ENCODE measurements at regions not wholly inside any gene's neighbourhood (a gene's known extent, or its start where the extent isn't known, plus 50 kb on each side); places are given as distances from the start of the nearest gene placed in this dataset.

- peak; percentile 15 for DNase-seq
These were observed 53.0 kb upstream of the ANKEF1 start for GRCh38 chr20:9981829-9982228.

- peak; percentile 61 for DNase-seq
These were observed 56.3 kb upstream of the ANKEF1 start for GRCh38 chr20:9978397-9979004.

- DNase-seq = no peak
These were observed 57.2 kb upstream of the ANKEF1 start for GRCh38 chr20:9977629-9978028.

- no peak for DNase-seq
These were observed 60.5 kb upstream of the ANKEF1 start for GRCh38 chr20:9974324-9974723.

GRCh38 chr20:9971746-9972145 lies 63.0 kb upstream of the ANKEF1 start:
- no peak for DNase-seq

- DNase-seq = no peak
These were observed 65.2 kb upstream of the ANKEF1 start for GRCh38 chr20:9969626-9970025.

GRCh38 chr20:9968015-9968414 lies 66.8 kb upstream of the ANKEF1 start:
- no peak for DNase-seq

GRCh38 chr20:9966966-9967365 lies 67.8 kb upstream of the ANKEF1 start:
- no peak for DNase-seq

- no peak for DNase-seq
These were observed 71.8 kb upstream of the ANKEF1 start for GRCh38 chr20:9963029-9963428.

GRCh38 chr20:9958693-9959092 lies 76.1 kb upstream of the ANKEF1 start:
- DNase-seq = no peak

GRCh38 chr20:9955646-9956045 lies 79.1 kb upstream of the ANKEF1 start:
- no peak for DNase-seq

GRCh38 chr20:9949563-9949962 lies 85.2 kb upstream of the ANKEF1 start:
- no peak for DNase-seq

GRCh38 chr20:9945408-9945807 lies 89.4 kb upstream of the ANKEF1 start:
- no peak for DNase-seq

- DNase-seq = no peak
These were observed 92.1 kb upstream of the ANKEF1 start for GRCh38 chr20:9942736-9943135.

GRCh38 chr20:9940329-9940728 lies 94.5 kb upstream of the ANKEF1 start:
- DNase-seq = no peak

- no peak for DNase-seq
These were observed 95.6 kb upstream of the ANKEF1 start for GRCh38 chr20:9939231-9939630.

GRCh38 chr20:9935285-9935684 lies 96.4 kb upstream of the PAK5 start:
- no peak for DNase-seq

GRCh38 chr20:9930142-9930541 lies 91.3 kb upstream of the PAK5 start:
- DNase-seq = no peak

- DNase-seq = no peak
These were observed 90.1 kb upstream of the PAK5 start for GRCh38 chr20:9928955-9929354.

- no peak for DNase-seq
These were observed 89.4 kb upstream of the PAK5 start for GRCh38 chr20:9928281-9928737.

GRCh38 chr20:9927224-9927623 lies 88.3 kb upstream of the PAK5 start:
- DNase-seq = no peak

GRCh38 chr20:9926476-9926875 lies 87.6 kb upstream of the PAK5 start:
- DNase-seq = no peak

- DNase-seq = no peak
These were observed 87.1 kb upstream of the PAK5 start for GRCh38 chr20:9926007-9926406.

GRCh38 chr20:9923648-9924047 lies 84.8 kb upstream of the PAK5 start:
- DNase-seq = no peak

- DNase-seq = no peak
These were observed 82.0 kb upstream of the PAK5 start for GRCh38 chr20:9920866-9921265.
